H1 (cell line): ENCODE measurements at regions not wholly inside any gene's neighbourhood (a gene's known extent, or its start where the extent isn't known, plus 50 kb on each side); places are given as distances from the start of the nearest gene placed in this dataset.

Source experiments
- CTCF ChIA-PET: fragments of 300-600 bp; sonication (Branson Sonifier 250); formaldehyde crosslinking; loops from one replicate; lab custom pipeline; 2021; ENCODE audit not compliant: partially characterized antibody; lab: Charles Lee
- POLR2A ChIA-PET: fragments of 300-600 bp; sonication (Branson Sonifier 250); formaldehyde crosslinking; loops from one replicate; lab custom pipeline; 2021; ENCODE audit warnings: inconsistent platforms; ENCODE audit not compliant: partially characterized antibody; lab: Charles Lee
- DNase-seq, 2 experiments: peaks; one replicate each; pipeline versions ENCODE4 v3.0.0 to v3.0.0-alpha.2; 2010 to 2022; ENCODE audit warnings: low spot score in 2 of 2, low read depth in 1 of 2, mixed read lengths in 1 of 2
- FAIRE-seq: peaks from 2 replicates; lab custom pipeline; 2011; peaks lifted over from hg19 to GRCh38; lab: Jason Lieb, UNC
- H2AFZ ChIP-seq: 2 replicates; pipeline ENCODE4 v1.8.1; 2012; ENCODE audit warnings: low read length, inconsistent platforms
- H2AK5ac ChIP-seq: 2 replicates; pipeline ENCODE4 v1.6.1; 2013; ENCODE audit warnings: low read depth, low read length
- H2BK120ac ChIP-seq: replicated peaks from 2 replicates; pipeline ENCODE3; 2013; ENCODE audit warnings: low read depth, low read length, inconsistent platforms
- H2BK12ac ChIP-seq: 2 replicates; pipeline ENCODE4 v1.6.1; 2013; ENCODE audit warnings: low read depth, low read length
- H2BK15ac ChIP-seq: 2 replicates; pipeline ENCODE4 v1.6.1; 2013; ENCODE audit warnings: low read length
- H2BK20ac ChIP-seq: 2 replicates; pipeline ENCODE4 v1.6.1; 2013; ENCODE audit warnings: low read length
- H2BK5ac ChIP-seq: 2 replicates; pipeline ENCODE4 v1.6.1; 2013; ENCODE audit warnings: low read depth, low read length
- H3K14ac ChIP-seq: 2 replicates; pipeline ENCODE4 v1.6.1; 2013; ENCODE audit warnings: inconsistent platforms; ENCODE audit not compliant: insufficient read length
- H3K18ac ChIP-seq: 2 replicates; pipeline ENCODE4 v1.6.1; 2013; ENCODE audit warnings: low read length; ENCODE audit errors: extremely low read depth
- H3K23ac ChIP-seq: 2 replicates; pipeline ENCODE4 v1.6.1; 2013; ENCODE audit warnings: inconsistent platforms; ENCODE audit not compliant: insufficient read length
- H3K23me2 ChIP-seq: 2 replicates; pipeline ENCODE4 v1.6.1; 2013; ENCODE audit warnings: low read depth, low read length
- H3K27ac ChIP-seq: 2 replicates; pipeline ENCODE4 v1.6.1; 2011; ENCODE audit warnings: low read depth, low read length, inconsistent platforms
- H3K27me3 ChIP-seq, 4 experiments: replicated peaks in 1 of 4; 1 replicate in 1 of 4; 2 replicates in 3 of 4; pipeline versions ENCODE4 v1.6.1 to v1.8.1; 2011 to 2013; ENCODE audit warnings: low read length in 3 of 4, mild to moderate bottlenecking in 3 of 4, inconsistent platforms in 2 of 4, mixed read lengths in 2 of 4, moderate library complexity in 1 of 4; ENCODE audit not compliant: control insufficient read depth in 3 of 4, insufficient read depth in 3 of 4; ENCODE audit errors: extremely low read depth in 1 of 4
- H3K36me3 ChIP-seq, 4 experiments: 2 replicates each; pipeline versions ENCODE4 v1.6.1 to v1.8.1; 2011 to 2013; ENCODE audit warnings: mild to moderate bottlenecking in 4 of 4, low read length in 3 of 4, moderate library complexity in 2 of 4, control low read depth in 1 of 4, inconsistent platforms in 1 of 4; ENCODE audit not compliant: insufficient read depth in 4 of 4, control insufficient read depth in 2 of 4
- H3K4ac ChIP-seq: replicated peaks from 2 replicates; pipeline ENCODE3; 2013; ENCODE audit warnings: low read length, low read depth, mixed read lengths, inconsistent platforms; ENCODE audit not compliant: insufficient read length
- H3K4me1 ChIP-seq, 4 experiments: replicated peaks in 1 of 4; 1 replicate in 1 of 4; 2 replicates in 3 of 4; pipeline versions ENCODE4 v1.6.1 to v1.8.1; 2011 to 2013; ENCODE audit warnings: low read length in 3 of 4, inconsistent platforms in 2 of 4, mixed read lengths in 1 of 4; ENCODE audit not compliant: insufficient read depth in 4 of 4, control insufficient read depth in 3 of 4
- H3K4me2 ChIP-seq, 2 experiments: 2 replicates each; pipeline versions ENCODE4 v1.6.1 to v1.8.1; 2011 to 2013; ENCODE audit warnings: low read depth in 2 of 2, low read length in 2 of 2, control low read depth in 1 of 2, inconsistent platforms in 1 of 2, mild to moderate bottlenecking in 1 of 2; ENCODE audit not compliant: insufficient read depth in 1 of 2
- H3K4me3 ChIP-seq, 4 experiments: fragments of 200-600, 300-600 bp in 1 of 4; sonication (generic), shearing (Covaris generic), sonication (Bioruptor Twin) in 1 of 4; 2 replicates each; pipeline versions ENCODE4 v1.5.1 to v1.8.1; 2011 to 2016; ENCODE audit warnings: low read length in 4 of 4, low read depth in 3 of 4, control low read depth in 2 of 4, inconsistent platforms in 2 of 4, mild to moderate bottlenecking in 2 of 4, mixed read lengths in 1 of 4, moderate library complexity in 1 of 4; ENCODE audit not compliant: insufficient read depth in 2 of 4; ENCODE audit errors: extremely low read depth in 1 of 4
- H3K56ac ChIP-seq: replicated peaks from 2 replicates; pipeline ENCODE3; 2013; ENCODE audit warnings: low read depth, mild to moderate bottlenecking, mixed read lengths, low read length, inconsistent platforms; ENCODE audit not compliant: insufficient read length
- H3K79me1 ChIP-seq: 2 replicates; pipeline ENCODE4 v1.6.1; 2013; ENCODE audit warnings: low read depth, low read length, control low read depth
- H3K79me2 ChIP-seq, 2 experiments: 2 replicates each; pipeline versions ENCODE4 v1.6.1 to v1.8.1; 2012 to 2013; ENCODE audit warnings: low read length in 2 of 2, mild to moderate bottlenecking in 2 of 2, inconsistent platforms in 1 of 2; ENCODE audit not compliant: insufficient read depth in 2 of 2, control insufficient read depth in 1 of 2
- H3K9ac ChIP-seq, 4 experiments: replicated peaks in 1 of 4; 1 replicate in 1 of 4; 2 replicates in 3 of 4; pipeline versions ENCODE4 v1.6.1 to v1.8.1; 2011 to 2013; ENCODE audit warnings: low read depth in 3 of 4, low read length in 3 of 4, control low read depth in 2 of 4, mild to moderate bottlenecking in 2 of 4, moderate library complexity in 2 of 4, inconsistent platforms in 1 of 4; ENCODE audit errors: extremely low read depth in 1 of 4
- H3K9me3 ChIP-seq, 2 experiments: 2 replicates each; pipeline versions ENCODE4 v1.6.1 to v1.8.1; 2012 to 2013; ENCODE audit warnings: mild to moderate bottlenecking in 2 of 2, moderate library complexity in 2 of 2, control low read depth in 1 of 2, inconsistent platforms in 1 of 2, low read depth in 1 of 2, low read length in 1 of 2, mixed read lengths in 1 of 2; ENCODE audit not compliant: insufficient read depth in 2 of 2
- H4K20me1 ChIP-seq, 2 experiments: replicated peaks in 1 of 2; 2 replicates each; pipeline versions ENCODE3 to v1.8.1; 2011 to 2013; ENCODE audit warnings: inconsistent platforms in 2 of 2, low read length in 2 of 2, mild to moderate bottlenecking in 1 of 2; ENCODE audit not compliant: insufficient read depth in 2 of 2, control insufficient read depth in 1 of 2
- H4K5ac ChIP-seq: 2 replicates; pipeline ENCODE4 v1.6.1; 2013; ENCODE audit warnings: low read length, low read depth, mixed read lengths, inconsistent platforms; ENCODE audit not compliant: insufficient read length
- H4K8ac ChIP-seq: 2 replicates; pipeline ENCODE4 v1.8.0; 2013; ENCODE audit warnings: mild to moderate bottlenecking, moderate library complexity, low read length, inconsistent platforms; ENCODE audit not compliant: insufficient read depth; ENCODE audit errors: extremely low read depth
- H4K91ac ChIP-seq: replicated peaks from 2 replicates; pipeline ENCODE3; 2013; ENCODE audit warnings: low read length, mixed read lengths, inconsistent platforms; ENCODE audit not compliant: insufficient read length
- POLR2A ChIP-seq, 2 experiments: IDR thresholded peaks; 1 replicate in 1 of 2; 2 replicates in 1 of 2; pipeline ENCODE4 v1.6.1; 2011; ENCODE audit warnings: low read depth in 2 of 2, low read length in 2 of 2, mild to moderate bottlenecking in 2 of 2; ENCODE audit errors: control extremely low read depth in 1 of 2
- RNF2 ChIP-seq: fragments of 200-900, 300-1000 bp; sonication (generic); IDR thresholded peaks from 2 replicates; pipeline ENCODE4 v1.7.1; 2016; ENCODE audit warnings: borderline replicate concordance, low read depth, mild to moderate bottlenecking, antibody characterized with exemption, low read length; ENCODE audit not compliant: poor library complexity, severe bottlenecking; ENCODE audit errors: missing control alignments
- SIRT6 ChIP-seq: IDR thresholded peaks from one replicate; pipeline ENCODE4 v1.7.1; 2012; ENCODE audit warnings: low read length, inconsistent platforms
- SP4 ChIP-seq: IDR thresholded peaks from 2 replicates; pipeline ENCODE4 v1.6.1; 2012; ENCODE audit warnings: low read length, inconsistent platforms
- TAF1 ChIP-seq: IDR thresholded peaks from 2 replicates; pipeline ENCODE4 v1.6.1; 2011; ENCODE audit warnings: mild to moderate bottlenecking, low read depth, low read length
- WGBS, 2 experiments: shearing (Covaris generic) in 1 of 2; methylation state at CpG; one replicate each; pipeline versions ENCODE4 v1.1.6 to v1.1.7; 2013 to 2015; ENCODE audit warnings: low lambda C conversion rate in 2 of 2, mixed read lengths in 2 of 2, inconsistent platforms in 1 of 2, low coverage in 1 of 2, missing lambda C conversion rate in 1 of 2; ENCODE audit not compliant: insufficient replicate concordance in 2 of 2, insufficient coverage in 1 of 2, insufficient read length in 1 of 2; ENCODE audit errors: extremely low coverage in 1 of 2, missing lambda C conversion rate in 1 of 2; 5-methylcytosine and 5-hydroxymethylcytosine counted together

DNA sequence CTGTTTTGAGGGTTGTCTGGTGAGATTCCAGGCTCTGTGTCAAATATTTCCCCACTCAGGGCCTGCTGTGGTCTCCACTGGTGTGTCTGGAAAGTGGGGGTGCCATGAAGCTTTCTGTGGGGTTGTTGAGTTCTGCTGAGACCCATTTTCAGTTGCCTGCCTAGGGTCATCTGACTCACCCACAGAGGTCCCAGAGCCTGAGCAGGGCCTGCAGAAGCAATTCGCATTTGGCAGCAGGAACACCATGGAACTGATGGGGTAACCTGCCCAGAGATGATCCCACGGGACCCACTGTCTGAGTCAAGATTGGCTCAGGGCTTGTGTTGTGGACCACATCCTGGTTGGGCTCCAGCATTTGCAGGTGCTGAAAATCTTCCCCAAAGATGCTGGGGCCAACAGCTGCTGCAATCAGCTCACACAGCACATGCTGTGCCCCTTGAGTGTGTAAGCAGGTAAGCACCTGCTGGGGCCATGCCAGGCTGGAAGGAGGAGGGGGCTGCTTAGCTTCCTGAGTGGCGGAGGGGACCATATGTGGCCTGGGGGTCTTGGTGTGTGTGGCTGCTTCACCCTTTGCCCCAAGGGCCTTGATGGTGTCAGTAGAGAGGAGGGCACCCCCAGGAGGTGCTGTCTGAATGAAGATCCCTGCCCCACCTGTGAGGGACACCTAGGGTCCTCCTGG, 1726.1 kb downstream of the TP53TG3F start:
- H2BK120ac ChIP-seq = no peak overlapping the region
- H2BK20ac ChIP-seq = no peak overlapping the region
- H3K18ac ChIP-seq = no peak overlapping the region
- FAIRE-seq = no peak
- no peak for DNase-seq
- H3K79me1 ChIP-seq = no peaks in the 10 kb centered on the region
- H3K27ac ChIP-seq = no peak overlapping the region
- no peak overlapping the region for H3K4me2 ChIP-seq
- TF ChIP-seq SP4 (no peak), SIRT6 (no peak), TAF1 (no peak), RNF2 (no peak), POLR2A (IDR thresholded peaks at IDR 0.05; ENCODE audit: control extremely low read depth in 1 of 2, low read depth in 2 of 2, low read length in 2 of 2) (no peak)
- H4K8ac ChIP-seq = no peak overlapping the region
- 75% methylated on average over 3 of the region's 3 CpGs; no CpG with 5 or more reads in 1 of the 2 experiments for WGBS, 2 experiments
- H3K56ac ChIP-seq = no peak overlapping the region
- H4K91ac ChIP-seq = no peak overlapping the region
- H3K79me2 ChIP-seq = no peaks in the 10 kb centered on the region
- no peak overlapping the region for H2BK12ac ChIP-seq
- H3K14ac ChIP-seq = no peak overlapping the region
- H3K23me2 ChIP-seq = no peaks in the 10 kb centered on the region
- H2AK5ac ChIP-seq = no peak overlapping the region
- H3K9me3 ChIP-seq = peaks cover 78 to 92% of the 10 kb centered on the region in 2 experiments
- H3K4me1 ChIP-seq = no peaks in the 10 kb centered on the region
- H4K5ac ChIP-seq = no peak overlapping the region
- no peak overlapping the region for H3K4ac ChIP-seq
- H3K36me3 ChIP-seq = no peaks in the 10 kb centered on the region
- no peak overlapping the region for H3K9ac ChIP-seq
- ChIA-PET CTCF (no interaction called here), POLR2A (no interaction called here)
- H2BK5ac ChIP-seq = no peak overlapping the region
- no peak overlapping the region for H3K4me3 ChIP-seq
- H2BK15ac ChIP-seq = no peak overlapping the region
- no peak overlapping the region for H2AFZ ChIP-seq
- H3K23ac ChIP-seq = no peak overlapping the region
- no peaks in the 10 kb centered on the region for H4K20me1 ChIP-seq
- 0 out of 7 replicates have a peak, but pooled peaks cover 0 to 2% (median 0%) of the 10 kb centered on the region in 4 experiments for H3K27me3 ChIP-seq
